ENCODE measurements at regions not wholly inside any gene's neighbourhood (a gene's known extent, or its start where the extent isn't known, plus 50 kb on each side); places are given as distances from the start of the nearest gene placed in this dataset.

- no peak for DNase-seq (ENCODE audit: low read depth)
Observed at GRCh38 chr16:86773354-86773715, 195.0 kb downstream of the FOXL1 start.

GRCh38 chr16:86774931-86775330, 196.6 kb downstream of the FOXL1 start:
- no peak for DNase-seq (ENCODE audit: low read depth)

- DNase-seq (ENCODE audit: low read depth): no peak
Observed at GRCh38 chr16:86775511-86775921, 197.2 kb downstream of the FOXL1 start.

- no peak for DNase-seq (ENCODE audit: low read depth)
Observed at GRCh38 chr16:86777381-86777946, 199.1 kb downstream of the FOXL1 start.

- no peak for DNase-seq (ENCODE audit: low read depth)
Observed at GRCh38 chr16:86778108-86778745, 199.9 kb downstream of the FOXL1 start.

- DNase-seq (ENCODE audit: low read depth): no peak
Observed at GRCh38 chr16:86778978-86779377, 200.6 kb downstream of the FOXL1 start.

GRCh38 chr16:86781046-86781445, 202.7 kb downstream of the FOXL1 start:
- DNase-seq (ENCODE audit: low read depth): no peak

GRCh38 chr16:86783636-86784626, 205.6 kb downstream of the FOXL1 start:
- no peak for DNase-seq (ENCODE audit: low read depth)

GRCh38 chr16:86786338-86786737, 208.0 kb downstream of the FOXL1 start:
- no peak for DNase-seq (ENCODE audit: low read depth)

GRCh38 chr16:86786994-86787393, 208.6 kb downstream of the FOXL1 start:
- no peak for DNase-seq (ENCODE audit: low read depth)

GRCh38 chr16:86787538-86787937, 209.2 kb downstream of the FOXL1 start:
- DNase-seq (ENCODE audit: low read depth): no peak

- DNase-seq (ENCODE audit: low read depth): no peak
Observed at GRCh38 chr16:86789621-86790051, 211.3 kb downstream of the FOXL1 start.

GRCh38 chr16:86791287-86792035, 213.1 kb downstream of the FOXL1 start:
- DNase-seq (ENCODE audit: low read depth): no peak

GRCh38 chr16:86794216-86794864, 216.0 kb downstream of the FOXL1 start:
- DNase-seq (ENCODE audit: low read depth): no peak

- DNase-seq (ENCODE audit: low read depth): no peak
Observed at GRCh38 chr16:86797700-86798099, 219.4 kb downstream of the FOXL1 start.

- DNase-seq (ENCODE audit: low read depth): no peak
Observed at GRCh38 chr16:86798247-86799041, 220.1 kb downstream of the FOXL1 start.

- no peak for DNase-seq (ENCODE audit: low read depth)
Observed at GRCh38 chr16:86799367-86799766, 221.0 kb downstream of the FOXL1 start.

GRCh38 chr16:86800894-86801293, 222.5 kb downstream of the FOXL1 start:
- DNase-seq (ENCODE audit: low read depth): no peak

GRCh38 chr16:86802013-86802412, 223.7 kb downstream of the FOXL1 start:
- DNase-seq (ENCODE audit: low read depth): no peak

- no peak for DNase-seq (ENCODE audit: low read depth)
Observed at GRCh38 chr16:86805188-86805587, 226.8 kb downstream of the FOXL1 start.
